Stomach (tissue), 4 donors: ENCODE measurements at regions not wholly inside any gene's neighbourhood (a gene's known extent, or its start where the extent isn't known, plus 50 kb on each side); places are given as distances from the start of the nearest gene placed in this dataset.

Experiments used
- POLR2A ChIP-seq, 4 donors: fragments of 450-650 bp; IDR thresholded peaks; one replicate each; pipeline ENCODE4 v1.6.1; 2016; ENCODE audit warnings: antibody characterized with exemption in 4 of 4, control low read depth in 2 of 4, mild to moderate bottlenecking in 1 of 4, moderate library complexity in 1 of 4
- TF ChIP-seq, protein P1 (sequence below), 7 experiments: fragments of 450-650 bp in 4 of 7; fragments of 200-600 bp in 3 of 7; sonication (generic) in 3 of 7; IDR thresholded peaks; one replicate each; pipeline ENCODE4 v1.5.1; 2016 to 2019; ENCODE audit warnings: antibody characterized with exemption in 7 of 7, control low read depth in 2 of 7, mild to moderate bottlenecking in 1 of 7

DNA sequence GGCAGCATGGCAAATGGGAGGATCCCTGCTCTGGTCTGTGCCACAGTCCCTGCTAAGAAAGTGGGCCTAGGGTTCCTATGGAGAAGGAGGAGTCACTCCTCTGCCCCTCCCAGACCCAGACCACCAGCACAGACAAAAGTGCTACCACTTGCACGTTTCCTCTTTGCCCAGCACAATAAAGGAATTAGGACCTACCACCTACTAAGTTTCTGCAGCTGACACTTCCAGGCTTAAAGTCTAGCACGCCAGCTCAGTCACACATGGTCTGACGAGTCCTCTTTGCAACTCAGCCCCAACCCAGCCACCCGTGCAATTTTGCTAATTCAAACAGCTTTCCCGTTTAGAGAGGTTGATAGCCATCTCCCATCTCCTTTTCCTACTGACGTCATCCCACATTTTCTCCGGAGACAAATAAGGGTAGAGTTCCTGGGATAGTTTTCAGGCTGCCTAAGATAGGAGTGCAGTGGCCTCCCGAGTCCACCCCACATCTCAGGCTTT lies 66.2 kb upstream of the PTGR2 start:
- no peak for TF ChIP-seq POLR2A (IDR thresholded peaks at IDR 0.05)
- TF ChIP-seq, protein P1, sequence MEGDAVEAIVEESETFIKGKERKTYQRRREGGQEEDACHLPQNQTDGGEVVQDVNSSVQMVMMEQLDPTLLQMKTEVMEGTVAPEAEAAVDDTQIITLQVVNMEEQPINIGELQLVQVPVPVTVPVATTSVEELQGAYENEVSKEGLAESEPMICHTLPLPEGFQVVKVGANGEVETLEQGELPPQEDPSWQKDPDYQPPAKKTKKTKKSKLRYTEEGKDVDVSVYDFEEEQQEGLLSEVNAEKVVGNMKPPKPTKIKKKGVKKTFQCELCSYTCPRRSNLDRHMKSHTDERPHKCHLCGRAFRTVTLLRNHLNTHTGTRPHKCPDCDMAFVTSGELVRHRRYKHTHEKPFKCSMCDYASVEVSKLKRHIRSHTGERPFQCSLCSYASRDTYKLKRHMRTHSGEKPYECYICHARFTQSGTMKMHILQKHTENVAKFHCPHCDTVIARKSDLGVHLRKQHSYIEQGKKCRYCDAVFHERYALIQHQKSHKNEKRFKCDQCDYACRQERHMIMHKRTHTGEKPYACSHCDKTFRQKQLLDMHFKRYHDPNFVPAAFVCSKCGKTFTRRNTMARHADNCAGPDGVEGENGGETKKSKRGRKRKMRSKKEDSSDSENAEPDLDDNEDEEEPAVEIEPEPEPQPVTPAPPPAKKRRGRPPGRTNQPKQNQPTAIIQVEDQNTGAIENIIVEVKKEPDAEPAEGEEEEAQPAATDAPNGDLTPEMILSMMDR (IDR thresholded peaks at IDR 0.05), result no peak
